ENCODE measurements at regions not wholly inside any gene's neighbourhood (a gene's known extent, or its start where the extent isn't known, plus 50 kb on each side); places are given as distances from the start of the nearest gene placed in this dataset.

DNA sequence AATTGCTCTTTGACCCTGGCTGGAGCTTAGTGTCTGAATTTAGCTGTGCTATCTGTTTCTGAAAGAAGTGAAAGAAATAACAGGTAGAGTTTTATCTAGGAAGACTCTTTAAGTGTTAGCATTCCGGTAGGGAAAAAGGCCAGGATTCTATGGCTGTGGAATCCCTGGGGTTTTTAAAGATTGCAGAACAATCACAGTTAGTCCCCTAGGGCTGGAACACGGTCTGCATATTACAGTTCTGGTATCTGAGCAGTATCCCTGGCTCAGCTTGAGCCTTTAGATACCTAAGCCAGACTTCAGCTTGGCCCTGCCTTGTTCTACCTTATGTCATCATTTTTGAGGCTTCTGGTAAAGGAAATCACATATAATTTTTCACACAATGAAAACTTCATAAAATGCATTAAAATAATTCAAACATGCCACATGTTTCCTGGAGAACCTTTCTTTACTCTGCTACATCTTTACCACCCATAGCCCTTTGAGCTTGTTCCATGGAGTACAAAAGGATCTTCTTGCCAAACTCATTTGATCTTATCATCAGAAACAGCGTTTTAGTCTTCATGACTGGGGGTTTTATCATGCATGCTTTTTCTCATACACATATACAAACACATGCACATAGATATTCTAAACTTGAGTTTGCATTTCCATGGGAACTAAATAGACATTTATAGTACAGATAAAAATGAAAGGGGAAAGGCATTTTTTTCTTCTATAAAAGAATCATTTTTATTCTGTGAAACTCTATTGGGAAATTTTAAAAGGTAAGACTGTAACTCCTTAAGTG, 410.8 kb downstream of the CETN3 start:
- Histone ChIP-seq H3K4me1 (ENCODE audit: control insufficient read depth, insufficient read depth, low read length) (no peaks in the 10 kb centered on the region), H3K36me3 (ENCODE audit: insufficient read depth, low read length) (no peaks in the 10 kb centered on the region), H3K9me3 (replicated peaks; ENCODE audit: low read length) (no peaks in the 10 kb centered on the region), H3K4me3 (ENCODE audit: low read length) (no peak overlapping the region), H3K9ac (ENCODE audit: low read depth, low read length) (no peak overlapping the region), H3K4me2 (ENCODE audit: low read length) (no peak overlapping the region), H3K27me3 (ENCODE audit: control insufficient read depth, insufficient read depth, low read length) (no peaks in the 10 kb centered on the region)

DNA sequence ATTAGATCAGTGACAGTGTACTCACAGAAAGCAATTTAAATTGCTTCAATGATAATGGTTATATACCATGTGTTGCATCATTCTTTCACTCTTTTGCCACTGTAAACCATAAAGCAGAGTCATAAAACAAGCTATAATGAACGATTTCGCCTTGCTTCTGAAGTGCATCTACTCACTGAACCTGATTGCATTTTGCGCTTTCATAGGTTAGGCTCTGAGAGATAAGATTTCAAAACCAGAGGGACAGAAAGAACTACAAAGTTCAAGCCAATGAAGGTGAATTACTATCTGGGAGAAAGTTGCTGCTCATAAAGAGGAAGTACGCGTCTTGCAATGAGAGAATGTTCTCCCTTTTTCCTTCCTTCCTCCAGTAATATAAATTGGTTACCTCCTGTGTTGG, 412.7 kb downstream of the CETN3 start:
- Histone ChIP-seq H3K4me3 (ENCODE audit: low read length) (no peak overlapping the region), H3K4me2 (ENCODE audit: low read length) (no peak overlapping the region), H3K9ac (ENCODE audit: low read depth, low read length) (no peak overlapping the region), H3K27me3 (ENCODE audit: control insufficient read depth, insufficient read depth, low read length) (no peaks in the 10 kb centered on the region), H3K9me3 (replicated peaks; ENCODE audit: low read length) (no peaks in the 10 kb centered on the region), H3K4me1 (ENCODE audit: control insufficient read depth, insufficient read depth, low read length) (no peaks in the 10 kb centered on the region), H3K36me3 (ENCODE audit: insufficient read depth, low read length) (no peaks in the 10 kb centered on the region)

DNA sequence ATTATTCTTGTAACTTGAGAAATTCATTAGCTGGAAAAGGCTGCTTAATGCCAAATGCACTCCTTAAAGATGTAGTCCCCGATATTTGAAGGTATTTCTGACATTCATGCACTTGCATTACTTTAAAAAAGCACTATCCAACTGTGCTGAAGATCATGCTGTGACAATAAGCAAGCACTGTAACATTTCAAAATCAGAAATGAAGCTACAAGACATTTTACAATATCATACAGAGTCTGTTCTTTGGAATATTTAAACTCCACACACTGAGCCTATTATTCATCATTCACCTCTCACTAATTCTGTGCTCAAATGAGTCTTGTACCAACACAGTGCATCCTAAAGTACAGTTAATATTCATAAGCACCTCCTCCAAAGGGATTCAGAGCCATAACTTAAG, 413.2 kb downstream of the CETN3 start:
- Histone ChIP-seq H3K4me1 (ENCODE audit: control insufficient read depth, insufficient read depth, low read length) (no peaks in the 10 kb centered on the region), H3K9ac (ENCODE audit: low read depth, low read length) (no peak overlapping the region), H3K36me3 (ENCODE audit: insufficient read depth, low read length) (no peaks in the 10 kb centered on the region), H3K9me3 (replicated peaks; ENCODE audit: low read length) (no peaks in the 10 kb centered on the region), H3K4me3 (ENCODE audit: low read length) (no peak overlapping the region), H3K27me3 (ENCODE audit: control insufficient read depth, insufficient read depth, low read length) (no peaks in the 10 kb centered on the region), H3K4me2 (ENCODE audit: low read length) (no peak overlapping the region)

DNA sequence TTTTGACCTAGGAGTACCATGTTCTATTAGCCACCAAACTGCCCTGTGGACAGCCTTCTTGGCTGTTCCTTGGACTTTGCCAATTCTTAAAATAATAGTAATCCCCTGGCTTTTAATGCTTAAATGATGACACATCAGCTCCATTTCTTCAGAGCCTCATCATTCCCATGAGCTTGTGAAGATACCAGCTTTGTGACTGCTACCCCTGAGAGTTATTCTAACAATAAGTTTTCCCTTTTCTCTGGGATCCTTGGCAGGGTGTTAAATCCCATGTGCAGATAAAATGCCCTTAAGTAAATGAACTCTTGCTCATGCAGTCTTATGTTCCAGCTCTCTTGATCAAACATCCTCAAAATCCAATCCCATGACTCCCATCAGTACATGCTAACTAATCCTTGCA, 415.3 kb downstream of the CETN3 start:
- no peaks in the 10 kb centered on the region for H3K9me3 ChIP-seq (replicated peaks; ENCODE audit: low read length)
- no peak overlapping the region for H3K4me3 ChIP-seq (ENCODE audit: low read length)
- H3K36me3 ChIP-seq (ENCODE audit: insufficient read depth, low read length) = no peaks in the 10 kb centered on the region
- H3K4me2 ChIP-seq (ENCODE audit: low read length) = no peak overlapping the region
- H3K27me3 ChIP-seq (ENCODE audit: control insufficient read depth, insufficient read depth, low read length) = no peaks in the 10 kb centered on the region
- no peak overlapping the region for H3K9ac ChIP-seq (ENCODE audit: low read depth, low read length)
- no peaks in the 10 kb centered on the region for H3K4me1 ChIP-seq (ENCODE audit: control insufficient read depth, insufficient read depth, low read length)

DNA sequence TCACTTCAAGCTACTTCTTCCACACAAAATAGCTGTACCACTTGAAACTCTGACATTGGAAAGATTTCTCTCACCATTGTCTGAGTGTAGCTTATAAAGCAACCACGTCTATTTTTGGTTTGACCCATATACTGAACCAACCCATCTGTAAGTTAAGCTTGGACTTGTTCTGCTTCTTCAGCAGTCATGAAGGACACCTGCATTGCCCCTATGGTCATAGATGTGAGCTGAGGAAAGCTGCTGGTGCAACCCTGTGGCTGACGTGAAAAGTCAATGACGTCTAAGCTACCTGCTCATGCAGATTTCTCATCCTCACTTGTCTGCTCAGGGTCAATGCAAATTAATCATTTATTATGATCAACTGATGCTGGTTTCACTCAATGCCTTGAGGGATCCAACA, 417.4 kb downstream of the CETN3 start:
- Histone ChIP-seq H3K9me3 (replicated peaks; ENCODE audit: low read length) (no peaks in the 10 kb centered on the region), H3K4me2 (ENCODE audit: low read length) (no peak overlapping the region), H3K4me3 (ENCODE audit: low read length) (no peak overlapping the region), H3K9ac (ENCODE audit: low read depth, low read length) (no peak overlapping the region), H3K36me3 (ENCODE audit: insufficient read depth, low read length) (no peaks in the 10 kb centered on the region), H3K4me1 (ENCODE audit: control insufficient read depth, insufficient read depth, low read length) (no peaks in the 10 kb centered on the region), H3K27me3 (ENCODE audit: control insufficient read depth, insufficient read depth, low read length) (no peaks in the 10 kb centered on the region)

DNA sequence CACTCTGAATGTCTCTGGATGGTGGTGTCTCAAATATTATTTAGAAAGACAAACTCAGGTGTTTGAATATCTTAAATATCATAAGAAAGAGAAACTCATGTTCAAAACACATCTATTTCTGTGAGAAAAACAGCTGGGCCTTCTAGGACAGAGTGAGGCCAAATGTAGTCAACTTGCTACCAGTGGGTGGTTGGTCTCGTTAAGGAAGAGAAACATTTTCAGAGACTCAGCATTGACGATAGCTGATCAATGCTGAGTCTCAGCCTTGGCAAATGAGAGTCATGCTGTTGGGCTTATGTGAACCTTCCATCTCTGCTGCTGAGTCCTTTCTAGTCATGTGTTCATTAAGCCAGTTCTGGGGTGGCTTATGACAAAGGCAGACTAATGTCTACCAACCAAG, 418.0 kb downstream of the CETN3 start:
- H3K4me1 ChIP-seq (ENCODE audit: control insufficient read depth, insufficient read depth, low read length) = no peaks in the 10 kb centered on the region
- H3K4me3 ChIP-seq (ENCODE audit: low read length) = no peak overlapping the region
- H3K36me3 ChIP-seq (ENCODE audit: insufficient read depth, low read length) = no peaks in the 10 kb centered on the region
- no peaks in the 10 kb centered on the region for H3K27me3 ChIP-seq (ENCODE audit: control insufficient read depth, insufficient read depth, low read length)
- no peaks in the 10 kb centered on the region for H3K9me3 ChIP-seq (replicated peaks; ENCODE audit: low read length)
- H3K9ac ChIP-seq (ENCODE audit: low read depth, low read length) = no peak overlapping the region
- no peak overlapping the region for H3K4me2 ChIP-seq (ENCODE audit: low read length)

DNA sequence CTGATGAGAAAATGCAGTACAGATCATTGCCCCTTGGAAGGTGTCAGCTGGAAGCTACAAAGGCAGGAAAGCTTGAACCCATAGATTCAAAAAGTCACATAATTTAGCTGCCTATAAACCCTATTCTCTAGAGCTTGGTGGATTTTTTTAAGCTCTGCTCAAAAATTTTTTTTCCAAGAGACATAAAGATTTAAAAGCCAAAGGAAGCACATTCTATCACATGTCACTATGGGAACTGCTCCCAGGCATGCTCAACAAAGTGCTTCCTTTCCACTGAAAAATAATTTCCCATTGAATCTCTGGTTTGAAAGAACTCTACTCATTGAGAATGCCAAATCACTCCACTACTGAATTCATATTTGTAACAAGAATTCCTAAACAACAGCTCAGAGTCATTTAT, 419.8 kb downstream of the CETN3 start:
- no peaks in the 10 kb centered on the region for H3K4me1 ChIP-seq (ENCODE audit: control insufficient read depth, insufficient read depth, low read length)
- no peak overlapping the region for H3K9ac ChIP-seq (ENCODE audit: low read depth, low read length)
- H3K4me2 ChIP-seq (ENCODE audit: low read length) = no peak overlapping the region
- no peaks in the 10 kb centered on the region for H3K36me3 ChIP-seq (ENCODE audit: insufficient read depth, low read length)
- H3K9me3 ChIP-seq (replicated peaks; ENCODE audit: low read length) = no peaks in the 10 kb centered on the region
- no peaks in the 10 kb centered on the region for H3K27me3 ChIP-seq (ENCODE audit: control insufficient read depth, insufficient read depth, low read length)
- H3K4me3 ChIP-seq (ENCODE audit: low read length) = no peak overlapping the region

DNA sequence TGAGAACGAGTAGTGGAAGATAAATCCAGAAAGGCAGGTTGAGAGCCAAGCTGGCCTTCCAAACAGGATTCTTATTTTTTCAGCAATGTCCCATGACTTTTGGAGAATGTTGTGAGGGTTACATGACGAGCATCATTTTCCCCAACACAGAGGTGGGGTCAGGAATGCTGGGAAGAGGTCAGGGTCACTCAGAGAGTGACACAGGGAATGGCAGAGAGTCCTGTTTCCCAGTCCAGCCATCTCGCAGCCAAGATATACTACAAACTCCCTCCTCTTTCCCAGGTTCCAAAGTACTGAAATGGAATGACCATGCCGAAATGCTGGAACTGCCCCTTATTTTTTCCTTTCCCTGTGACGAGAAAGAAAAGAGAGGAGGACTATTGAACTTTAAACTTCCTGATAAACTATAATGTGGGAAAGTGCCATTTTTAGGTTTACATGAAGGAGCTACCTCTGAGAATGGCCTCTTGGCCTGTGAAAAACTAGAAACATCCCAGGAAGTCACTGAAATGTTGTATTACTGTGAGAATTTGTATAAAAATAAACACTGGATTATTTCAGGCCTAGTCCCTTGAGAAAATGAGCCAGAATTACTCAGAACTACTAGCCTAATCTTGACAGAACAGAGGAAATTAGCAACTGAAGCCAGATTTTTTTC, 420.4 kb downstream of the CETN3 start:
- Histone ChIP-seq H3K9me3 (replicated peaks; ENCODE audit: low read length) (no peaks in the 10 kb centered on the region), H3K4me2 (ENCODE audit: low read length) (no peak overlapping the region), H3K36me3 (ENCODE audit: insufficient read depth, low read length) (no peaks in the 10 kb centered on the region), H3K4me1 (ENCODE audit: control insufficient read depth, insufficient read depth, low read length) (no peaks in the 10 kb centered on the region), H3K9ac (ENCODE audit: low read depth, low read length) (no peak overlapping the region), H3K27me3 (ENCODE audit: control insufficient read depth, insufficient read depth, low read length) (no peaks in the 10 kb centered on the region), H3K4me3 (ENCODE audit: low read length) (no peak overlapping the region)

DNA sequence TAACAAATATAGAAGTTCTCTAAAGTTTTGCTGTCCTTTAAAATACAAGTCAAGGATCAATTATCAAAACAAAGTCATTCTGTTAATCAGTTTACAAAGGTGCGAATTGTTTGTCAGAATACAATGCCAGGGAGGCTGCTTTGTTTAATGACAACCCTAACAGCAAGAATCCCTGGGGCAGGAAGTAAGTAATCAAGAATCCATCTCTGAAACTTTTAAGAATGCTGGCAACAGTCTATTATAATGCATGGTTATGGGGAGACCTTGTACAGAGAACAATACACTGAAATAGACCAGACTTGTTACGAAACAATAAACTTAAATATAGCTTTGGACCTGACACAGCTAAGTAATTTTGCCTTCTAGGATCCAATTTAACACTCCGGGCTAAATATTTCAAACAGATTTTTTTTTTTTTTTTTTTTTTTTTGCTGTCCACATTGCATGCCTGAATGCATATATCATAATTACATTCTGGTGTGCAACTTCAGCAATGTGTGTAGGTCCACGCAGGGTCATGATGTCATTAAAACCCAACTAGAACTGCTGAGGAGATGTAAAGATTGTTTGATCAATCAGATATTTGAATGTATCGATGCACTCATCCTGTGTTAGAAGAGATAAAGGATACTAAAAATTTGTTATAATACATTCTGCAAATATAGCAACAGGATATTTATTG, 421.3 kb downstream of the CETN3 start:
- Histone ChIP-seq H3K4me3 (ENCODE audit: low read length) (no peak overlapping the region), H3K27me3 (ENCODE audit: control insufficient read depth, insufficient read depth, low read length) (no peaks in the 10 kb centered on the region), H3K9me3 (replicated peaks; ENCODE audit: low read length) (no peaks in the 10 kb centered on the region), H3K36me3 (ENCODE audit: insufficient read depth, low read length) (no peaks in the 10 kb centered on the region), H3K4me1 (ENCODE audit: control insufficient read depth, insufficient read depth, low read length) (no peaks in the 10 kb centered on the region), H3K4me2 (ENCODE audit: low read length) (no peak overlapping the region), H3K9ac (ENCODE audit: low read depth, low read length) (no peak overlapping the region)

DNA sequence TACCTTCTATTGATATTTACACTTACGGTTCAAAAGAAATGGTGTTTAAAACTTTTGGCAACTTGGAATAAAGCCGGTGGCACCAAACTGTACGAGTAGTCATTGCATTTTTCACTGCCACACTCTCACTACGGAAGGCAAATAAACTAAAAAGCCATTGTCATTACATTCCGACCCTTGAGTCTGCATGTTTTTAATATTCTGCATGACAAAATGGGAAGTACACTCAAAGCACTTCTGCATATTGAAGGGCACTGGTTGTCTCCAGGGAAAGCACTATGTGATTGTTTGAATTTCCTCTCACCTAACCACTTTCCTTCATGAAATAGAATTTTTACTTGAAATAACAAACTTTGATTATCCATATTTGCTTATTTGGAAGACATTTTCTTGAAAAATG, 426.3 kb downstream of the CETN3 start:
- Histone ChIP-seq H3K9me3 (replicated peaks; ENCODE audit: low read length) (no peaks in the 10 kb centered on the region), H3K4me2 (ENCODE audit: low read length) (no peak overlapping the region), H3K9ac (ENCODE audit: low read depth, low read length) (no peak overlapping the region), H3K36me3 (ENCODE audit: insufficient read depth, low read length) (no peaks in the 10 kb centered on the region), H3K27me3 (ENCODE audit: control insufficient read depth, insufficient read depth, low read length) (no peaks in the 10 kb centered on the region), H3K4me1 (ENCODE audit: control insufficient read depth, insufficient read depth, low read length) (no peaks in the 10 kb centered on the region), H3K4me3 (ENCODE audit: low read length) (no peak overlapping the region)

DNA sequence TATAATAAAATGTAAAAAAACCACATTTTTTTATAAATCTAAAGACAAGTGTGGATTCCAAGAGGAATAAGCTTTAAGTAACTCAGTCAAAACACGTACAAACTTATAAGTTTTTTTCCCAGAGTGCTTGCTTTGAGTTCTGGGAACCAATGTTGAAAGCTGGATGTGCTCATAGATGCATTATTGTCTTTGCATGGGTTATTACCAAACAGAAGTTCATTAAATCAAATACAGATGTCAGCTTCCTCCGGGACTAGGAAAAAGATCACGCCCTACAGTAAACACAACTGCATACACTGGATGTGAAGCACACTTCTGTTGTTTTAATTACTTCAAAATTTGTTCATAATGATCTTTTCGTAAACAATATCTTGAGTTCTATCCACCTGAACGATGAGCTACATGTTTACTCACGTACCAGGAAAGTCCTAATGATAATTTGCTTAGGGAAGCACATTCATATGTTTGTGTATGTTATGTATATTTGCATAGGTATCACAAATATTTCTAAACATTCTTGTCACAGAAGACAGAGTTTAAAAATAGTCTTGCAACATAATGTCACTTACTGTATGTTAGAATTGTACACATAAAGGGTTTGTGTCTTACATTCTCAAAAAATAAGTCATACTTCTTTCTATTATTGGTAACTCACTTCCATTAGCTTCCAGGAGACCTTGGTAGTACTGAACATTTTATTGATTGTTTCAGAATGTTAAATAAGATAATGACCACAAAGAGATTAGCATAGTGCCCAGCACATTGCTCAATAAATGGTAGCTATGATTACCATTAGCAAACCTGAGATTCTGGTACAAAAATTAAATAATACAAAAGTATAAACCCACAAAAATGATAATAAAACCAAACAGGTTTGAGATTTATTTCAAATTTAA, 427.4 kb downstream of the CETN3 start:
- no peak overlapping the region for H3K4me2 ChIP-seq (ENCODE audit: low read length)
- no peak overlapping the region for H3K4me3 ChIP-seq (ENCODE audit: low read length)
- H3K9me3 ChIP-seq (replicated peaks; ENCODE audit: low read length) = no peaks in the 10 kb centered on the region
- no peak overlapping the region for H3K9ac ChIP-seq (ENCODE audit: low read depth, low read length)
- no peaks in the 10 kb centered on the region for H3K4me1 ChIP-seq (ENCODE audit: control insufficient read depth, insufficient read depth, low read length)
- no peaks in the 10 kb centered on the region for H3K36me3 ChIP-seq (ENCODE audit: insufficient read depth, low read length)
- no peaks in the 10 kb centered on the region for H3K27me3 ChIP-seq (ENCODE audit: control insufficient read depth, insufficient read depth, low read length)
